GM18868 (cell line): ENCODE measurements at regions not wholly inside any gene's neighbourhood (a gene's known extent, or its start where the extent isn't known, plus 50 kb on each side); places are given as distances from the start of the nearest gene placed in this dataset.
"Not testable (repeated sequence)": the region's sequence is repeated elsewhere in the genome, so short reads cannot be mapped to it uniquely, and the experiment has no call there.

Experiments used
- ATAC-seq: cut with Tn5 transposase; IDR thresholded peaks from one replicate; pipeline ENCODE4 v1.9.1; 2021; ENCODE audit warnings: mild to moderate bottlenecking, moderate library complexity; ENCODE audit not compliant: unreplicated experiment

GRCh38 chr1:189960769-189961168 lies 516.9 kb downstream of the BRINP3 start:
- no peak for ATAC-seq

DNA sequence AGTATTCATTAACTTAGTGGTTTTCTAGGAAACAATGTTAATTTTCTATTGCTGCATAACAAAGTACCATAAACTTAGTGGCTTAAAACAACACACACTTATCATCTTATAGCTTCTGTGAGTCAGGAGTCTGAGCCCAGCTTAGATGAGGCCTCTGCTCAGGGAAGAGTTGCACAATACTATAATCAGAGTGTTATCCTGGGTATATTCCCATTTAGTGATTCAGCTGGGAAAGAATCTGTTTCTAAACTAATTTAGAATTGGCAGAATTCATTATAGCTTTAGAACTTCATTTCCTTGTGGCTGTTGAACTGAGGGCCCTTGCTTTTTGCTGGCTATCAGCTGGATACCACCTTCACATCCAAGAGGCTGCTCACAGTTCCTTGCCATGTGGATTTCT lies 515.5 kb downstream of the BRINP3 start:
- no peak for ATAC-seq

DNA sequence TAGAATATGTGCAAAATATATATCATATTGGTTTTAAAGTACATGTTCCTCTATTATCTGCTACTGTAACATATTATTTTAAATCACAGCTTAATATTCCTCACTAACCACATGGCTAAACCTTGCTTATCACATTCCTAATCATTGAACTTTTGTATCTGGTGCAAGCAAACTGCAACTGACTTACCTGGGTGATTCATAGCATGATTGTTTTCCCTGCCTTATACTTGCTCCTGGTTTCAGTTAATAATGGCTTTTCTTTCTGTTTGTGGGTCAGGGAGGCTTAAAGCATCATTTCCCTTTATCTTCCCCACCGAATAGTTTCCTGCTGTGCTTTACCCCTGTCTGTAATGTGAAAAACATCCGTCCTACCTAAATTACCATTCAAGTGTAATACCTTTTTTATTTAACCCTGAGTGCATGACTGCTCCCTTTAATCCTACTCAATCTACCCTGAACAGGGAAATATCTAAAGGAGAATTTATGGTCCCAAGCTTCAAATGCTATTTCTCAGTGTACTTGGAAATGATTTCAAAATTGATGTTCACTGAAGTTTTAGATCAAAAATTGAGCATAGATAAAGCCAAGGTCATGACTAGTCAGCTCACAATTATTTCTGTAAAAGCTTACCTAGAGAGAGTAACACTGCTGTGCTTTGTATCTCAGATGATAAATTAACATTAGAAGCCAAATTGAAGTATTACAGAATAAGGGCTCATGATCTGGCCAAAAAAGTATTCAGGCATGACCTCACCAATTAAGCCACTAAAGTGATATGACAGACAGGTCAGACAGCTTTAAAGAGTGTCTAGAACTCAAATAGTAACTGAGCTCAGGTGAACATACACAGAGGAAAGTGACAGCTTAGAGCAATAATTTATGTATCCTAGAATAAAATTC lies 507.1 kb downstream of the BRINP3 start:
- ATAC-seq, result no peak

- ATAC-seq, result no peak
These were observed 506.0 kb downstream of the BRINP3 start for GRCh38 chr1:189971656-189972055.

- no peak for ATAC-seq
These were observed 500.5 kb downstream of the BRINP3 start for GRCh38 chr1:189977184-189977583.

- no peak for ATAC-seq
These were observed 494.3 kb downstream of the BRINP3 start for GRCh38 chr1:189983166-189983890.

DNA sequence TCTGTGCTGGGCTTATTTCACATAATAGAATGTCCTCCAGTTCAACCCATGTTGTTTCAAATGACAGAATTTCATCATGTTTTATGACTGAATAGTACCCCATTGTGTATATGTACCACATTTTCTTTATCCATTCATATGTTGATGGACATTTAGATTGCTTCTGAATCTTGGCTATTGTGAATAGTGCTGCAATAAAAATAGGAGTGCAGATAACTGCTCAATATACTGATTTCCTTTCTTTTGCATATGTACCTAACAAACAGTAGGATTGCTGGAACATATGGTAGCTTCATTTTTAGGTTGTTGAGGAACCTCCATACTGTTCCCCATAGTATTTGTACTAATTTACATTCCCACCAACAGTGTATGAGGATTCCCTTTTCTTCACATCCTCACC lies 491.1 kb downstream of the BRINP3 start:
- ATAC-seq, result no peak

GRCh38 chr1:189987509-189987908 lies 490.2 kb downstream of the BRINP3 start:
- no peak for ATAC-seq

GRCh38 chr1:189992856-189993255 lies 484.8 kb downstream of the BRINP3 start:
- no peak for ATAC-seq

DNA sequence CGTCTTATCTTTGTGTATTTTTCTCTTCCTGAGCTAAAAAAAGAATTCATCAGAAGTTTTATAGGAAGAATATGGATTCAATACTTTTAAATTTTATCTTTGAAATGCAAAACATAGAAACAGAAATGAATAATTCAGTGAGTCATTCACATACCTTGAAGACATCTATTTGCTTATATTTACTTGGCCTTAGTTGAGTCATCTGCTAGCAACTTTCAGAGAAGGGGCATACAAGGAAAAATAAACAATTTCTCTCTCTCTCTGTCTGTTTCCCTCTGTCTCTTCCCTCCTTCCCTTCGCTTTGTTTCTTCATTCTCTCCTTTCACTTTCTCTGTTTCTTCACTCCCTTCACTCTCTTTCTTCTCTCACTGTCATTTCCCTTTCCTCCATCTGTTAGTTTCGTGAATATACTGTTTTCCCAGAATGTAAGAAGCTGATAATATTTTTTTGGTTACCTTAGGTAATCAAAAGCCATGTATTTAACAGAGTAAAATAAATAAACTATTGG lies 477.2 kb downstream of the BRINP3 start:
- ATAC-seq, result no peak

DNA sequence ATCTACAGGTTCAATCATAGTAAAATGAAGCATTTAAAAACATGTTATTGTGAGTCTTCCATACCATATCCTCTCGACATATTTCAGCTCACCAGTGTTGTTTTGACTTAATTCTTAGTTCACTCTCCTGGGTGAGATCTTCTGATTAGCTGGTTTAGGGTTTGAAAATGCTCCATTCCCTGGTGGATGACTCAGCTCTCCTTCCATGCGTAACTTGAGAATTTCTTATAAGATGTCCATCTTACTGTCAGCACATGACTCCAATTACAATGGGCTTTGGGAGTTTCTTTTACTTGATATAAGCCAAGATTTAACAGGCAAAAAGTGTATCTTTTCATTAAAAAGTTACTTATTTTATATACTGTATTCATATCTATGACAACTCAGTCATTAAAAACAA lies 476.5 kb downstream of the BRINP3 start:
- no peak for ATAC-seq

DNA sequence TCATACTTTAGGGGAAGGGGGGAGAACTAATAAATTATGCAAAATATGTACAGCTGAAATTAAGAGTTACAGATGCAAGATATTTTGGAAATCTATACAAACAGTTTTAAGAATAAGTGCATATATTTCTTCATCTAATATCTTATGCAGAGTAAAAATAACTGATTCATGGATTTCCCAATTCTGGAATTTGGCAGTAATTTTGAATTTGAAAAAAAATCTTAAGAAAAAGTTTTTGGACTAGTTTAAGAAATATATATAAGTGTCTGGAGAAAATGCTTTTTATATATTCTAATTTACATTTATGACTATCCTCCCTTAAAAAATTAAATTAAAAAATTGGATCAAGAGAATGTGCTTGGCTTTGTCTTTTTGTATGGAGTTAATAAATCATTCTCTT lies 474.3 kb downstream of the BRINP3 start:
- no peak for ATAC-seq

- ATAC-seq, result no peak
These were observed 466.1 kb downstream of the BRINP3 start for GRCh38 chr1:190011585-190011984.

DNA sequence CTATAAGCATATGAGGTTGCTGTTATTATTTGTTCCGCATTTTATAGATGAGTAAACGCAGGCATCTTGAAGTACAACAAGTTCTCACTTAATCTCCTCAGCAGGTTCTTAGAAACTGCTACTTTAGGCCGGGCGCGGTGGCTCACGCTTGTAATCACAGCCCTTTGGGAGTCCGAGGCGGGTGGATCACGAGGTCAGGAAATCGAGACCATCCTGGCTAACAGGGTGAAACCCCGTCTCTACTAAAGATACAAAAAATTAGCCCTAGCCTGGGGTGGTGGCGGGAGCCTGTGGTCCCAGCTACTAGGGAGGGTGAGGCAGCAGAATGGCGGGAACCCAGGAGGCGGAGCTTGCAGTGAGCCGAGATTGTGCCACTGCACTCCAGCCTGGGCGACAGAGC lies 458.5 kb downstream of the BRINP3 start:
- not testable (repeated sequence) for ATAC-seq

GRCh38 chr1:190019717-190020116 lies 457.9 kb downstream of the BRINP3 start:
- ATAC-seq, result peak; percentile 45

DNA sequence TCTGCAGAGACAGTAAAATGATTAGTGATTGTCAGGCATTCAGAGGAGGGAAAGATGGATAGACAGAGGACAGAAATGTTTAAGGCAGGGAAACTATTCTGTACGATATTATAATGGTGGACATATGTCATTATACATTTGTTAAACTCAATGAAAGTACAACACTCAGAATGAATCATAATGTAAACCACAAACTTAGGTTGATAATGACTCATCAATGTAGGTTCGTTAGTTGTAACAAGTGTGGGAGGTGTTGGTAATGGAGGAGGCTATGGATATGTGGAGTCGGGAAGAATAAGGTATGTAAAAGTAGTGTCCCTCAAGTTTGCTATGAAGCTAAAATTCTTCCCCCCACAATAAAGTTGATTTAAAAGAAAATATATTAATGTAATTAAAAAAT lies 455.0 kb downstream of the BRINP3 start:
- peak; percentile 89 for ATAC-seq

- ATAC-seq, result no peak
These were observed 448.2 kb downstream of the BRINP3 start for GRCh38 chr1:190029441-190029840.

DNA sequence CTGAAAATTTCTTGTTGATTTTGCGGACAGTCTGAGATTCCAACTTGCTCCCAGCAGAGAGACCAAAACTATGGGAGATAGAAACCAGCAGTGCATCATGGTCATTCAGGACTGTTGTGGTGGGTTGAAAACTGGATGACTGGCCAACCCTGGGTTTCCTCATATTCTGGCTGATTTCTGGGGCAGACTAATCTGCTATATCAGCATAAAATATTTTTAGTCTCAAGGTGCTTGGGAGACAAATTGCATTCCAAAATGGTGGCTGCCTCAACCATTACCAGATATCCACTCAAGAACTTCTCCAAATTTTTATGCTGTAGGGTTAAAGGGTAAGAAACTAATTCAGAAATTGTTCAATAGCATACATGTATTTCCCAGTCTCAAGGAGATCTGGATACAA lies 434.0 kb downstream of the BRINP3 start:
- no peak for ATAC-seq

- no peak for ATAC-seq
These were observed 431.4 kb downstream of the BRINP3 start for GRCh38 chr1:190046231-190046630.
